Ovary (tissue), 7 donors: ENCODE measurements at regions not wholly inside any gene's neighbourhood (a gene's known extent, or its start where the extent isn't known, plus 50 kb on each side); places are given as distances from the start of the nearest gene placed in this dataset.

Source experiments
- DNase-seq, 5 donors: peaks; one replicate each; pipeline ENCODE4 v3.0.0-alpha.2; 2019 to 2020
- H3K27ac ChIP-seq, 2 donors: fragments of 200-600 bp; one replicate each; pipeline versions ENCODE4 v1.5.1 to v1.8.0; 2019 to 2022
- H3K27me3 ChIP-seq: fragments of 200-600 bp; one replicate; pipeline ENCODE4 v1.8.0; 2022
- H3K36me3 ChIP-seq: fragments of 200-600 bp; sonication (generic); one replicate; pipeline ENCODE4 v1.5.1; 2019
- H3K4me1 ChIP-seq: one replicate; pipeline ENCODE4 v1.8.1; 2013; ENCODE audit warnings: mild to moderate bottlenecking, moderate library complexity; ENCODE audit not compliant: insufficient read depth
- H3K4me3 ChIP-seq: fragments of 200-600 bp; sonication (generic); one replicate; pipeline ENCODE4 v1.5.1; 2017
- H3K9me3 ChIP-seq, 2 donors: fragments of 200-600 bp in 1 of 2; sonication (generic) in 1 of 2; one replicate each; pipeline versions ENCODE4 v1.5.1 to v1.8.1; 2013 to 2019; ENCODE audit warnings: mild to moderate bottlenecking in 1 of 2, moderate library complexity in 1 of 2
- CTCF ChIP-seq, 3 donors: fragments of 450-650 bp in 2 of 3; fragments of 200-600 bp in 1 of 3; IDR thresholded peaks; one replicate each; pipeline versions ENCODE4 v1.5.1 to v1.8.0; 2016 to 2022; ENCODE audit warnings: antibody characterized with exemption in 3 of 3, mild to moderate bottlenecking in 1 of 3
- EP300 ChIP-seq: sonication (generic); formaldehyde crosslinking; IDR thresholded peaks from one replicate; pipeline ENCODE4 v1.6.1; 2017; ENCODE audit warnings: antibody characterized with exemption
- POLR2A ChIP-seq: fragments of 450-650 bp; IDR thresholded peaks from one replicate; pipeline ENCODE4 v1.6.1; 2017; ENCODE audit warnings: antibody characterized with exemption, mild to moderate bottlenecking, moderate library complexity
- WGBS, 3 donors: extraction: QIAGEN DNeasy Blood & Tissue Kit in 1 of 3; methylation state at CpG; one replicate each; pipeline versions ENCODE4 v1.1.5 to v1.1.7; 2013 to 2017; 5-methylcytosine and 5-hydroxymethylcytosine counted together
- intact Hi-C, 4 donors: fragments of 100-400 bp; cut with DNase I; formaldehyde crosslinking; loops; one replicate each; pipeline versions ENCODE4 v1.11.0 to v1.15.1; 2022 to 2023
- donor health status: DM: no; HTN: no; CAD: no; lungs with moderate emphysema.
- donor health status: DM: no; HTN: no; CAD: no.
- donor health status: Bipolar disorder and iron deficiency.
- donor health status: DM: no; HTN: no; CAD: no.
- donor health status: DM: yes; HTN: yes; CAD: no.

- intact Hi-C loops: loop anchor here in 1 of 4 donors (10.0 kb wide), 1 partner anchor 292 kb away; no protein-coding TSS in a partner anchor
- Histone ChIP-seq H3K27ac (no peak overlapping the region), H3K4me1 (no peaks in the 10 kb centered on the region), H3K36me3 (no peaks in the 10 kb centered on the region), H3K9me3 (no peaks in the 10 kb centered on the region), H3K4me3 (no peak overlapping the region), H3K27me3 (no peaks in the 10 kb centered on the region)
- TF ChIP-seq CTCF (IDR thresholded peaks at IDR 0.05): no peak
- 80 to 83% (median 82%) methylated on average over 3 of the region's 3 CpGs for WGBS, 3 donors
- no peak for DNase-seq
Observed at GRCh38 chr1:198082576-198082975, 74.2 kb upstream of the NEK7 start.

GRCh38 chr1:198083549-198083948, 73.2 kb upstream of the NEK7 start:
- no peak overlapping the region for H3K27ac ChIP-seq
- H3K9me3 ChIP-seq: no peaks in the 10 kb centered on the region
- no peaks in the 10 kb centered on the region for H3K27me3 ChIP-seq
- no peaks in the 10 kb centered on the region for H3K4me1 ChIP-seq
- DNase-seq: no peak
- intact Hi-C loops: loop anchor here in 1 of 4 donors (10.0 kb wide), 1 partner anchor 291 kb away; no protein-coding TSS in a partner anchor
- WGBS, 3 donors: 85 to 91% (median 88%) methylated on average over 2 of the region's 2 CpGs
- no peak overlapping the region for H3K4me3 ChIP-seq
- TF ChIP-seq POLR2A: no peak
- no peak for TF ChIP-seq CTCF (IDR thresholded peaks at IDR 0.05)
- no peak for TF ChIP-seq EP300
- H3K36me3 ChIP-seq: no peaks in the 10 kb centered on the region

GRCh38 chr1:198084241-198084908, 72.4 kb upstream of the NEK7 start:
- Histone ChIP-seq H3K4me1 (no peaks in the 10 kb centered on the region), H3K4me3 (no peak overlapping the region), H3K9me3 (no peaks in the 10 kb centered on the region), H3K27ac (no peak overlapping the region), H3K27me3 (no peaks in the 10 kb centered on the region), H3K36me3 (no peaks in the 10 kb centered on the region)
- TF ChIP-seq CTCF (IDR thresholded peaks at IDR 0.05) (no peak), EP300 (no peak), POLR2A (no peak)
- no peak for DNase-seq
- WGBS, 3 donors: 74 to 92% (median 92%) methylated on average over 5 of the region's 5 CpGs
- intact Hi-C loops: loop anchor here in 1 of 4 donors (10.0 kb wide), 1 partner anchor 290 kb away; no protein-coding TSS in a partner anchor

DNA sequence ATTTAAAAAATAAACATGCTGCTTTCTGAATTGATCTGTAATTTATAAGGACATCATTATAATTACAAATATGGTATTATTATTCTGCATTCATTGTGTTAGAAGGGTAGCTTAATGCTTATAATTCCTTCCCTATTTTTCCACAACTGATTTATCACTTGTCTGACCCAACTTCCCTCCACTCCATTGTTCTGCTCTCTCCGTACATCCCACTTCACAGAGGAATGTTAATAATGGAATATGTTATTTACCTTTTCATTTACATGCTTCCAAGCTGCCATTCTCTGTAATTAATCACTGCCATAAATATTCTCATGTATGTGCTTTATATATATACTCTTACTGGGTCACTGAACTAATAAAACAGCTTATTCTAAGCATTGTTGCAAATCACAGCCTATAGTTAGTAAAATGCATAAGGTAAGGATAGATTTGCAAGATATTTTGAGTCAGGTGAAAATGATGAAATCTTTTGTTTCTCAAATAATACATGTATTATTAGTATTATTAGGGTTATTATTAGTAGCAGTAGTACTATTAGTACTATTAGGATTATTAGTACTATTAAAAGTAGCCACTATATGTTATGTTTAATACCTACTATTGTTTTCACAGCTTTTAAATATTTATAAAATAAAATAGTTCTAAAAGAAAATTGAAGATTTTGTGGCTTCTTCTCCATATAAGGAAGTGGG, 70.6 kb upstream of the NEK7 start:
- Histone ChIP-seq H3K4me1 (no peaks in the 10 kb centered on the region), H3K27me3 (no peaks in the 10 kb centered on the region), H3K27ac (no peak overlapping the region), H3K9me3 (no peaks in the 10 kb centered on the region), H3K36me3 (no peaks in the 10 kb centered on the region), H3K4me3 (no peak overlapping the region)
- 81 to 94% (median 89%) methylated on average over 1 of the region's 1 CpG for WGBS, 3 donors
- TF ChIP-seq POLR2A (no peak), EP300 (no peak), CTCF (IDR thresholded peaks at IDR 0.05) (no peak)
- intact Hi-C loops: loop anchor here in 1 of 4 donors (10.0 kb wide), 1 partner anchor 289 kb away; no protein-coding TSS in a partner anchor
- no peak for DNase-seq
